ENCODE measurements at regions not wholly inside any gene's neighbourhood (a gene's known extent, or its start where the extent isn't known, plus 50 kb on each side); places are given as distances from the start of the nearest gene placed in this dataset.

GRCh38 chr5:167952278-167952995, 339.0 kb upstream of the WWC1 start:
- Histone ChIP-seq H3K4me3 (ENCODE audit: low read depth, low read length, poor library complexity, severe bottlenecking) (no peak overlapping the region), H3K27ac (ENCODE audit: low read depth, low read length, poor library complexity, severe bottlenecking) (no peak overlapping the region), H3K79me2 (ENCODE audit: insufficient read depth, low read depth, low read length) (no peaks in the 10 kb centered on the region), H4K20me1 (ENCODE audit: insufficient read depth, low read length) (no peaks in the 10 kb centered on the region), H3K9me3 (ENCODE audit: low read length) (no peaks in the 10 kb centered on the region), H3K4me1 (ENCODE audit: insufficient read depth, low read length, poor library complexity, severe bottlenecking) (no peaks in the 10 kb centered on the region), H2AFZ (ENCODE audit: low read length) (no peak overlapping the region), H3K9me2 (ENCODE audit: insufficient read depth, low read length) (no peaks in the 10 kb centered on the region), H3K36me3 (ENCODE audit: insufficient read depth, low read length) (no peaks in the 10 kb centered on the region), H3K4me2 (ENCODE audit: low read length) (no peak overlapping the region)
- intact Hi-C loops (cut with micrococcal nuclease; ENCODE audit: unreplicated experiment) = no loop called here
- ChIA-PET CTCF (ENCODE audit: unreplicated experiment) (no interaction called here), POLR2A (interaction anchor here (0.6 kb wide), 2 partner anchors 94 to 243 kb away, joined by 3 read pairs; no protein-coding TSS in a partner anchor)
- no peak for DNase-seq (ENCODE audit: low spot score)
- no peak for TF ChIP-seq EZH2phosphoT487 (IDR thresholded peaks at IDR 0.05; ENCODE audit: borderline replicate concordance, low read depth, low read length)
- TF ChIP-seq, protein P1, sequence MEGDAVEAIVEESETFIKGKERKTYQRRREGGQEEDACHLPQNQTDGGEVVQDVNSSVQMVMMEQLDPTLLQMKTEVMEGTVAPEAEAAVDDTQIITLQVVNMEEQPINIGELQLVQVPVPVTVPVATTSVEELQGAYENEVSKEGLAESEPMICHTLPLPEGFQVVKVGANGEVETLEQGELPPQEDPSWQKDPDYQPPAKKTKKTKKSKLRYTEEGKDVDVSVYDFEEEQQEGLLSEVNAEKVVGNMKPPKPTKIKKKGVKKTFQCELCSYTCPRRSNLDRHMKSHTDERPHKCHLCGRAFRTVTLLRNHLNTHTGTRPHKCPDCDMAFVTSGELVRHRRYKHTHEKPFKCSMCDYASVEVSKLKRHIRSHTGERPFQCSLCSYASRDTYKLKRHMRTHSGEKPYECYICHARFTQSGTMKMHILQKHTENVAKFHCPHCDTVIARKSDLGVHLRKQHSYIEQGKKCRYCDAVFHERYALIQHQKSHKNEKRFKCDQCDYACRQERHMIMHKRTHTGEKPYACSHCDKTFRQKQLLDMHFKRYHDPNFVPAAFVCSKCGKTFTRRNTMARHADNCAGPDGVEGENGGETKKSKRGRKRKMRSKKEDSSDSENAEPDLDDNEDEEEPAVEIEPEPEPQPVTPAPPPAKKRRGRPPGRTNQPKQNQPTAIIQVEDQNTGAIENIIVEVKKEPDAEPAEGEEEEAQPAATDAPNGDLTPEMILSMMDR (conservative IDR thresholded peaks at IDR 0.05; ENCODE audit: low read length) = no peak
- BruUV-seq (replicated peaks) = no TSS peak

- H3K9me3 ChIP-seq (ENCODE audit: low read length) = no peaks in the 10 kb centered on the region
- no peak overlapping the region for H2AFZ ChIP-seq (ENCODE audit: low read length)
- intact Hi-C loops (cut with micrococcal nuclease; ENCODE audit: unreplicated experiment) = no loop called here
- H3K4me2 ChIP-seq (ENCODE audit: low read length) = no peak overlapping the region
- no TSS peak for BruUV-seq (replicated peaks)
- H3K27ac ChIP-seq (ENCODE audit: low read depth, low read length, poor library complexity, severe bottlenecking) = no peak overlapping the region
- POLR2A ChIA-PET = interaction anchor here (0.6 kb wide), 1 partner anchor 242 kb away, joined by 3 read pairs; no protein-coding TSS in a partner anchor
- CTCF ChIA-PET (ENCODE audit: unreplicated experiment) = no interaction called here
- no peaks in the 10 kb centered on the region for H3K79me2 ChIP-seq (ENCODE audit: insufficient read depth, low read depth, low read length)
- no peak for DNase-seq (ENCODE audit: low spot score)
- H3K4me3 ChIP-seq (ENCODE audit: low read depth, low read length, poor library complexity, severe bottlenecking) = no peak overlapping the region
- no peaks in the 10 kb centered on the region for H3K36me3 ChIP-seq (ENCODE audit: insufficient read depth, low read length)
- H3K9me2 ChIP-seq (ENCODE audit: insufficient read depth, low read length) = no peaks in the 10 kb centered on the region
- H4K20me1 ChIP-seq (ENCODE audit: insufficient read depth, low read length) = no peaks in the 10 kb centered on the region
- H3K4me1 ChIP-seq (ENCODE audit: insufficient read depth, low read length, poor library complexity, severe bottlenecking) = no peaks in the 10 kb centered on the region
- TF ChIP-seq EZH2phosphoT487 (IDR thresholded peaks at IDR 0.05; ENCODE audit: borderline replicate concordance, low read depth, low read length) = no peak
- TF ChIP-seq, protein P1 (conservative IDR thresholded peaks at IDR 0.05; ENCODE audit: low read length) = no peak
Observed at GRCh38 chr5:167953151-167953798, 338.2 kb upstream of the WWC1 start.

GRCh38 chr5:167961731-167962130, 329.7 kb upstream of the WWC1 start:
- no TSS peak for BruUV-seq (replicated peaks)
- CTCF ChIA-PET (ENCODE audit: unreplicated experiment) = no interaction called here
- Histone ChIP-seq H3K36me3 (ENCODE audit: insufficient read depth, low read length) (no peaks in the 10 kb centered on the region), H2AFZ (ENCODE audit: low read length) (no peak overlapping the region), H3K9me3 (ENCODE audit: low read length) (no peaks in the 10 kb centered on the region), H4K20me1 (ENCODE audit: insufficient read depth, low read length) (no peaks in the 10 kb centered on the region), H3K4me1 (ENCODE audit: insufficient read depth, low read length, poor library complexity, severe bottlenecking) (no peaks in the 10 kb centered on the region), H3K27ac (ENCODE audit: low read depth, low read length, poor library complexity, severe bottlenecking) (no peak overlapping the region), H3K79me2 (ENCODE audit: insufficient read depth, low read depth, low read length) (no peaks in the 10 kb centered on the region), H3K4me2 (ENCODE audit: low read length) (no peak overlapping the region), H3K4me3 (ENCODE audit: low read depth, low read length, poor library complexity, severe bottlenecking) (no peak overlapping the region), H3K9me2 (ENCODE audit: insufficient read depth, low read length) (no peaks in the 10 kb centered on the region)
- intact Hi-C loops (cut with micrococcal nuclease; ENCODE audit: unreplicated experiment) = no loop called here
- TF ChIP-seq, protein P1 (conservative IDR thresholded peaks at IDR 0.05; ENCODE audit: low read length) = no peak
- no peak for TF ChIP-seq EZH2phosphoT487 (IDR thresholded peaks at IDR 0.05; ENCODE audit: borderline replicate concordance, low read depth, low read length)
- POLR2A ChIA-PET = interaction anchor here (0.6 kb wide), 1 partner anchor 18 kb away, joined by 5 read pairs; no protein-coding TSS in a partner anchor
- DNase-seq (ENCODE audit: low spot score) = no peak
